OCI-LY7 (cell line): ENCODE measurements at regions not wholly inside any gene's neighbourhood (a gene's known extent, or its start where the extent isn't known, plus 50 kb on each side); places are given as distances from the start of the nearest gene placed in this dataset.

Experiments
- EZH2phosphoT487 ChIP-seq: fragments of 200-600 bp; sonication (generic); IDR thresholded peaks from 2 replicates; pipeline ENCODE4 v1.6.1; 2018; ENCODE audit warnings: low read depth, borderline replicate concordance, mild to moderate bottlenecking, mixed run types, antibody characterized with exemption, low read length, moderate library complexity, mixed read lengths
- TF ChIP-seq, protein P1 (sequence below): fragments of 200-600 bp; sonication (generic); conservative IDR thresholded peaks from 2 replicates; pipeline ENCODE4 v1.5.1; 2014; ENCODE audit warnings: mild to moderate bottlenecking, antibody characterized with exemption, low read length, moderate library complexity, mixed read lengths

DNA sequence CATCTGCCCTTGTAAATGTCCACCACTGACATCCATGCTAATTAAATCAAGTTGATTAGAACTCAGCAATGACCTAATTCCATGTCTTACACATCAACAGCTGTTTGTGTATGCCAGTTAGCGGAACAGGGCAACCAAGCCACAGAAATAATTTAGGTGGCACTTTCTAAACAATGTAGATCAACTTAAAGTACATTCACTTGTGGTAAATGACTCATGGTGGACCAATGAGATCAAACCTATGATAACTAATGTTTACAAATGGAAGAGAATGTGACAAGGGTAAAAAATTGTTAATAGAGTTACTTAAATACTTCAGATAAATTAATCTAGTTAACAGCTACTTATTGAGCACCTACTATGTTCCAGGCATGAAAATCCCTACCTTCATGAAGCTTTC lies 63.1 kb upstream of the ICA1 start:
- TF ChIP-seq, protein P1, sequence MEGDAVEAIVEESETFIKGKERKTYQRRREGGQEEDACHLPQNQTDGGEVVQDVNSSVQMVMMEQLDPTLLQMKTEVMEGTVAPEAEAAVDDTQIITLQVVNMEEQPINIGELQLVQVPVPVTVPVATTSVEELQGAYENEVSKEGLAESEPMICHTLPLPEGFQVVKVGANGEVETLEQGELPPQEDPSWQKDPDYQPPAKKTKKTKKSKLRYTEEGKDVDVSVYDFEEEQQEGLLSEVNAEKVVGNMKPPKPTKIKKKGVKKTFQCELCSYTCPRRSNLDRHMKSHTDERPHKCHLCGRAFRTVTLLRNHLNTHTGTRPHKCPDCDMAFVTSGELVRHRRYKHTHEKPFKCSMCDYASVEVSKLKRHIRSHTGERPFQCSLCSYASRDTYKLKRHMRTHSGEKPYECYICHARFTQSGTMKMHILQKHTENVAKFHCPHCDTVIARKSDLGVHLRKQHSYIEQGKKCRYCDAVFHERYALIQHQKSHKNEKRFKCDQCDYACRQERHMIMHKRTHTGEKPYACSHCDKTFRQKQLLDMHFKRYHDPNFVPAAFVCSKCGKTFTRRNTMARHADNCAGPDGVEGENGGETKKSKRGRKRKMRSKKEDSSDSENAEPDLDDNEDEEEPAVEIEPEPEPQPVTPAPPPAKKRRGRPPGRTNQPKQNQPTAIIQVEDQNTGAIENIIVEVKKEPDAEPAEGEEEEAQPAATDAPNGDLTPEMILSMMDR = no peak
- TF ChIP-seq EZH2phosphoT487 = no peak
